K562 (cell line): ENCODE measurements at regions not wholly inside any gene's neighbourhood (a gene's known extent, or its start where the extent isn't known, plus 50 kb on each side); places are given as distances from the start of the nearest gene placed in this dataset.

Experiments used
- CLOCK ChIP-seq: fragments of 250-450 bp; sonication (Bioruptor Pico); IDR thresholded peaks from 2 replicates; pipeline ENCODE4 v1.4.0; 2020; ENCODE audit warnings: mild to moderate bottlenecking, moderate library complexity, borderline replicate concordance
- CUX1 ChIP-seq: fragments of 200-800 bp; sonication (Bioruptor generic); IDR thresholded peaks from 2 replicates; pipeline ENCODE4 v1.6.1; 2016; ENCODE audit warnings: missing genetic modification characterization, missing compliant biosample characterization
- LARP7 ChIP-seq: fragments of 450-650 bp; IDR thresholded peaks from 2 replicates; pipeline ENCODE4 v1.6.1; 2016
- MYNN ChIP-seq, 2 experiments: sonication (generic); formaldehyde crosslinking in 1 of 2; IDR thresholded peaks; 2 replicates each; pipeline versions ENCODE4 v1.5.0 to v1.6.1; 2016 to 2020; ENCODE audit warnings: antibody characterized with exemption in 1 of 2, missing genetic modification reagents in 1 of 2
- NUFIP1 ChIP-seq: fragments of 450-650 bp; IDR thresholded peaks from 2 replicates; pipeline ENCODE4 v1.6.1; 2018; ENCODE audit not compliant: partially characterized antibody
- POLR2A ChIP-seq: fragments of 450-650 bp; conservative IDR thresholded peaks from 2 replicates; pipeline ENCODE4 v1.6.1; 2016
- POLR2B ChIP-seq: fragments of 450-650 bp; IDR thresholded peaks from 2 replicates; pipeline ENCODE4 v1.6.1; 2018; ENCODE audit warnings: low read depth; ENCODE audit not compliant: partially characterized antibody
- RAD51 ChIP-seq: fragments of 450-650 bp; IDR thresholded peaks from 2 replicates; pipeline ENCODE4 v1.7.1; 2016; ENCODE audit warnings: low read depth, mild to moderate bottlenecking, borderline replicate concordance
- RBM22 ChIP-seq: fragments of 200-400 bp; formaldehyde crosslinking; IDR thresholded peaks from 2 replicates; pipeline ENCODE4 v1.6.1; 2018; ENCODE audit warnings: low read length, low read depth; ENCODE audit not compliant: poor library complexity, severe bottlenecking
- RBM39 ChIP-seq: fragments of 200-400 bp; formaldehyde crosslinking; optimal IDR thresholded peaks from 2 replicates; pipeline ENCODE3; 2018; ENCODE audit warnings: low read depth, low read length
- SAP30 ChIP-seq: fragments of 200-600 bp; sonication (generic); IDR thresholded peaks from 2 replicates; pipeline ENCODE4 v1.6.1; 2012; ENCODE audit warnings: borderline replicate concordance, low read depth, mild to moderate bottlenecking, moderate library complexity, low read length, control low read depth, inconsistent platforms; ENCODE audit not compliant: insufficient read depth, poor library complexity, severe bottlenecking
- TARDBP ChIP-seq: fragments of 450-650 bp; IDR thresholded peaks from 2 replicates; pipeline ENCODE4 v1.6.1; 2016
- UBTF ChIP-seq, 2 experiments: IDR thresholded peaks; 2 replicates each; pipeline ENCODE4 v1.6.1; 2012; ENCODE audit warnings: improper control_type of control experiment in 2 of 2, low read depth in 2 of 2, low read length in 2 of 2, borderline replicate concordance in 1 of 2
- ZFP36 ChIP-seq: fragments of 150-350 bp; IDR thresholded peaks from 2 replicates; pipeline ENCODE4 v1.6.1; 2018; ENCODE audit warnings: low read length, low read depth; ENCODE audit not compliant: partially characterized antibody
- TF ChIP-seq, protein P1 (sequence below), 2 experiments: fragments of 250-450 bp in 1 of 2; fragments of 450-650 bp in 1 of 2; sonication (Bioruptor Pico) in 1 of 2; IDR thresholded peaks; 2 replicates each; pipeline versions ENCODE4 v1.6.1 to v1.8.0; 2016 to 2021; ENCODE audit warnings: mild to moderate bottlenecking in 2 of 2, moderate library complexity in 2 of 2, missing compliant biosample characterization in 1 of 2, missing genetic modification characterization in 1 of 2
- TF ChIP-seq, protein P2 (sequence below): fragments of 200-800 bp; sonication (Bioruptor generic); IDR thresholded peaks from 2 replicates; pipeline ENCODE4 v1.6.1; 2017; ENCODE audit warnings: missing genetic modification characterization, missing compliant biosample characterization

DNA sequence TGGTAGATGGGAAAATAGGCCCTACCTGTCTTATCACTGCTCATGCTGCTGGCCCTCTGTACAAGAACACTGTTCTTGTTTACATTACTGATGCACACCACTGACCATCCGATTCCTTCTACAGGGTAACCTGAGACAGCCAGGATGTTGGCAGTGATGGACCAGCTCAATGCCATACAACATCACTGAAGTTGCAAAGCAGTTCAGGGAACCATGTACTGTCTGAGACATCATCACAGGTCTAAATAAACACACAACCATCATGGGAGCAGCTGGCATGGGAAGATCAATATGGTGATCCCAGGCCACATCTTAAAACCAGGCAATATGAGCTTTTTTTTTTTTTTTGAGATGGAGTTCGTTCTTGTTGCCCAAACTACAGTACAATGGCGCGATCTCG, 59.0 kb downstream of the IARS1 start (continued):
- TF ChIP-seq UBTF (IDR thresholded peaks at IDR 0.05; ENCODE audit: borderline replicate concordance in 1 of 2, low read depth in 2 of 2, low read length in 2 of 2) (no peak), NUFIP1 (no peak), RBM22 (no peak), CLOCK (CRISPR knock-in tag) (no peak), MYNN (IDR thresholded peaks at IDR 0.05) (no peak), MYNN (CRISPR knock-in tag; IDR thresholded peaks at IDR 0.05) (no peak), POLR2B (no peak), RAD51 (no peak), LARP7 (no peak), ZFP36 (no peak), POLR2A (peak; percentile 46; the same call in 1 of the 2 replicates), SAP30 (no peak), CUX1 (CRISPR knock-in tag) (no peak), TARDBP (no peak), RBM39 (no peak)
- TF ChIP-seq, protein P1, sequence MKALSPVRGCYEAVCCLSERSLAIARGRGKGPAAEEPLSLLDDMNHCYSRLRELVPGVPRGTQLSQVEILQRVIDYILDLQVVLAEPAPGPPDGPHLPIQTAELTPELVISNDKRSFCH (CRISPR knock-in tag; IDR thresholded peaks at IDR 0.05), result no peak
- TF ChIP-seq, protein P1 (tag; IDR thresholded peaks at IDR 0.05), result no peak
- TF ChIP-seq, protein P2, sequence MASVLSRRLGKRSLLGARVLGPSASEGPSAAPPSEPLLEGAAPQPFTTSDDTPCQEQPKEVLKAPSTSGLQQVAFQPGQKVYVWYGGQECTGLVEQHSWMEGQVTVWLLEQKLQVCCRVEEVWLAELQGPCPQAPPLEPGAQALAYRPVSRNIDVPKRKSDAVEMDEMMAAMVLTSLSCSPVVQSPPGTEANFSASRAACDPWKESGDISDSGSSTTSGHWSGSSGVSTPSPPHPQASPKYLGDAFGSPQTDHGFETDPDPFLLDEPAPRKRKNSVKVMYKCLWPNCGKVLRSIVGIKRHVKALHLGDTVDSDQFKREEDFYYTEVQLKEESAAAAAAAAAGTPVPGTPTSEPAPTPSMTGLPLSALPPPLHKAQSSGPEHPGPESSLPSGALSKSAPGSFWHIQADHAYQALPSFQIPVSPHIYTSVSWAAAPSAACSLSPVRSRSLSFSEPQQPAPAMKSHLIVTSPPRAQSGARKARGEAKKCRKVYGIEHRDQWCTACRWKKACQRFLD (CRISPR knock-in tag), result no peak
